Gastrocnemius medialis (tissue), 4 donors: ENCODE measurements at regions not wholly inside any gene's neighbourhood (a gene's known extent, or its start where the extent isn't known, plus 50 kb on each side); places are given as distances from the start of the nearest gene placed in this dataset.

ENCODE experiments used
- ATAC-seq, 2 donors: fragments of 150-250 bp; one replicate each; pipeline ENCODE4 v1.9.1; 2016
- DNase-seq, 2 donors: peaks; one replicate each; pipeline ENCODE4 v3.0.0-alpha.2; 2019
- H3K27ac ChIP-seq, 4 donors: fragments of 200-600 bp; sonication (generic); 1 replicate in 1 of 4; 2 replicates in 3 of 4; pipeline ENCODE4 v1.5.1; 2016 to 2018; ENCODE audit warnings: mild to moderate bottlenecking in 2 of 4, moderate library complexity in 1 of 4
- H3K27me3 ChIP-seq, 3 donors: fragments of 200-600 bp; sonication (generic) in 2 of 3; 1 replicate in 1 of 3; 2 replicates in 2 of 3; pipeline versions ENCODE4 v1.5.1 to v1.6.0; 2016 to 2019; ENCODE audit warnings: mild to moderate bottlenecking in 1 of 3, moderate library complexity in 1 of 3
- H3K36me3 ChIP-seq, 2 donors: fragments of 200-600 bp; sonication (generic) in 1 of 2; one replicate each; pipeline ENCODE4 v1.5.1; 2017 to 2018
- H3K4me1 ChIP-seq, 2 donors: fragments of 200-600 bp; sonication (generic) in 1 of 2; one replicate each; pipeline ENCODE4 v1.5.1; 2016 to 2017; ENCODE audit warnings: mild to moderate bottlenecking in 2 of 2
- H3K4me3 ChIP-seq, 4 donors: fragments of 200-600 bp; sonication (generic) in 3 of 4; 1 replicate in 1 of 4; 2 replicates in 3 of 4; pipeline ENCODE4 v1.5.1; 2016 to 2019; ENCODE audit warnings: mild to moderate bottlenecking in 2 of 4
- H3K9me3 ChIP-seq, 3 donors: fragments of 200-600 bp; sonication (generic) in 2 of 3; 1 replicate in 1 of 3; 2 replicates in 2 of 3; pipeline ENCODE4 v1.5.1; 2016 to 2019
- CTCF ChIP-seq, 5 experiments: fragments of 450-650 bp in 3 of 5; fragments of 200-600 bp in 2 of 5; sonication (generic) in 2 of 5; IDR thresholded peaks in 4 of 5; conservative IDR thresholded peaks in 1 of 5; 1 replicate in 4 of 5; 2 replicates in 1 of 5; pipeline ENCODE4 v1.5.1; 2016 to 2019; ENCODE audit warnings: antibody characterized with exemption in 5 of 5, mild to moderate bottlenecking in 3 of 5, moderate library complexity in 3 of 5
- POLR2A ChIP-seq, 2 donors: fragments of 450-650 bp; IDR thresholded peaks; one replicate each; pipeline ENCODE4 v1.6.1; 2017; ENCODE audit warnings: antibody characterized with exemption in 2 of 2, mild to moderate bottlenecking in 2 of 2, moderate library complexity in 2 of 2
- in situ Hi-C, 4 donors: fragments of 200-750 bp; cut with MboI; loops; one replicate each; pipeline versions ENCODE4 v1.15.0 to v1.8.0; 2017; ENCODE audit warnings: low sequenced_read_pairs in 4 of 4
- intact Hi-C: fragments of 100-400 bp; cut with DNase I; formaldehyde crosslinking; loops from one replicate; pipeline ENCODE4 v1.15.1; 2023; ENCODE audit warnings: low total_unique reads

- no peak overlapping the region for H3K4me3 ChIP-seq
- H3K27me3 ChIP-seq, result no peaks in the 10 kb centered on the region
- no peak overlapping the region for H3K27ac ChIP-seq
- intact Hi-C loops (no loop called here), in situ Hi-C loops (no loop called here)
- peak in 4 of 5 experiments; percentile 36 to 64 (median 46) for TF ChIP-seq CTCF (IDR thresholded peaks at IDR 0.05 in 4 of 5, conservative IDR thresholded peaks at IDR 0.05 in 1 of 5)
- no peak for TF ChIP-seq POLR2A (IDR thresholded peaks at IDR 0.05)
- H3K9me3 ChIP-seq, result no peaks in the 10 kb centered on the region
- no peak for ATAC-seq
- no peaks in the 10 kb centered on the region for H3K36me3 ChIP-seq
- no peak for DNase-seq
- H3K4me1 ChIP-seq, result no peaks in the 10 kb centered on the region
Observed at GRCh38 chr5:100479079-100479688, 56.0 kb upstream of the FAM174A start.

GRCh38 chr5:100472091-100472490 is 63.1 kb upstream of the FAM174A start:
- H3K4me1 ChIP-seq, result no peaks in the 10 kb centered on the region
- ATAC-seq, result no peak
- in situ Hi-C loops (no loop called here), intact Hi-C loops (no loop called here)
- TF ChIP-seq POLR2A (IDR thresholded peaks at IDR 0.05) (no peak), CTCF (IDR thresholded peaks at IDR 0.05 in 4 of 5, conservative IDR thresholded peaks at IDR 0.05 in 1 of 5) (no peak)
- H3K9me3 ChIP-seq, result no peaks in the 10 kb centered on the region
- DNase-seq, result no peak
- H3K4me3 ChIP-seq, result no peak overlapping the region
- no peaks in the 10 kb centered on the region for H3K36me3 ChIP-seq
- H3K27me3 ChIP-seq, result no peaks in the 10 kb centered on the region
- H3K27ac ChIP-seq, result no peak overlapping the region

GRCh38 chr5:100469767-100470166 is 65.4 kb upstream of the FAM174A start:
- H3K9me3 ChIP-seq, result no peaks in the 10 kb centered on the region
- TF ChIP-seq POLR2A (IDR thresholded peaks at IDR 0.05) (no peak), CTCF (IDR thresholded peaks at IDR 0.05 in 4 of 5, conservative IDR thresholded peaks at IDR 0.05 in 1 of 5) (no peak)

GRCh38 chr5:100464418-100464817 is 70.8 kb upstream of the FAM174A start:
- intact Hi-C loops, result no loop called here
- Histone ChIP-seq H3K4me3 (no peak overlapping the region), H3K36me3 (no peaks in the 10 kb centered on the region), H3K9me3 (no peaks in the 10 kb centered on the region), H3K27ac (no peak overlapping the region), H3K4me1 (no peaks in the 10 kb centered on the region), H3K27me3 (no peaks in the 10 kb centered on the region)
- DNase-seq, result no peak
- TF ChIP-seq CTCF (IDR thresholded peaks at IDR 0.05 in 4 of 5, conservative IDR thresholded peaks at IDR 0.05 in 1 of 5) (no peak), POLR2A (IDR thresholded peaks at IDR 0.05) (no peak)
- in situ Hi-C loops, result no loop called here
- ATAC-seq, result no peak

More at GRCh38 chr5:100469767-100470166, 65.4 kb upstream of the FAM174A start:
- Histone ChIP-seq H3K4me1 (no peaks in the 10 kb centered on the region), H3K27me3 (no peaks in the 10 kb centered on the region), H3K27ac (no peak overlapping the region), H3K36me3 (no peaks in the 10 kb centered on the region), H3K4me3 (no peak overlapping the region)
- intact Hi-C loops (no loop called here), in situ Hi-C loops (no loop called here)
- no peak for ATAC-seq
- DNase-seq, result no peak

- no peaks in the 10 kb centered on the region for H3K9me3 ChIP-seq
- no peaks in the 10 kb centered on the region for H3K27me3 ChIP-seq
- intact Hi-C loops, result no loop called here
- DNase-seq (no peak), ATAC-seq (no peak)
- no peaks in the 10 kb centered on the region for H3K4me1 ChIP-seq
- H3K27ac ChIP-seq, result no peak overlapping the region
- no peak overlapping the region for H3K4me3 ChIP-seq
- in situ Hi-C loops, result no loop called here
- no peaks in the 10 kb centered on the region for H3K36me3 ChIP-seq
- TF ChIP-seq CTCF (IDR thresholded peaks at IDR 0.05 in 4 of 5, conservative IDR thresholded peaks at IDR 0.05 in 1 of 5) (no peak), POLR2A (IDR thresholded peaks at IDR 0.05) (no peak)
Observed at GRCh38 chr5:100456615-100457014, 78.6 kb upstream of the FAM174A start.
